Fibroblast of gingiva (primary cell): ENCODE measurements at regions not wholly inside any gene's neighbourhood (a gene's known extent, or its start where the extent isn't known, plus 50 kb on each side); places are given as distances from the start of the nearest gene placed in this dataset.
"Not testable (repeated sequence)": the region's sequence is repeated elsewhere in the genome, so short reads cannot be mapped to it uniquely, and the experiment has no call there.

Experiments
- DNase-seq: peaks from one replicate; pipeline ENCODE4 v3.0.0-alpha.2; 2011; ENCODE audit warnings: low read depth

DNA sequence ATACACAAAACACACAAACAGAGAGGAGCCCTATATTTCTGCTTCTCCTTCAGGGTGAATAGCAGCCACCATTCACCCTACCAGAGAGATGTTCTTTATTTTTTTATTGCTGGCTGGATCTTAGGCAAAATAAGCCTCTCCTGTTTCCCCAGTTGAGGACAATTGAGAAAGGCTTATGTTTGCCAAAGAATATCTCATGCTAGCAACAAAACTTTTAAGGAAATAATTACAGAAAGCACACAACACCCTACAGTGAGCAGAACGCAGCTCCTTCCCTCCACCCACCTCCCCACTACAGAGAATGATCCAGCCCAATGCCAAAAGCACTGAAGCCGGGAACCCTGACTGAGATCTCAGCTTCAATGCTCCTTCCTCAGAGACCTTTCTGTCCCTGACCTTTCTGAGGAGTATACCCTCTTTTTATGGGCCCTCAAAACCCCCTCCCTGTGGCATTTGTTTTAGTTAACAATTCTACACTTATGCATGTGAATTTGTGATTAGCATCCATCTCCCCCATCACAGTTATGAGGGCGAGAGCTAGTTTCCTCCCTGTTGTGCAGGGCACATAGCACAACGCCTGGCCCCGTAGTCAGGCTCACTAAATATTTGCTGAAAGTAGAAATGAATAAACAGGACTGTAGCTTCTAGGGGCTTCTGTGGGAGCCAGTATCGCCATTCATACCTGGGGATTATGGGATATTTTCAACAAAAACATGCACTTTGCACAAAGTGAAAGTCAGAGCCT, 491.6 kb upstream of the CDH4 start:
- no peak for DNase-seq

DNA sequence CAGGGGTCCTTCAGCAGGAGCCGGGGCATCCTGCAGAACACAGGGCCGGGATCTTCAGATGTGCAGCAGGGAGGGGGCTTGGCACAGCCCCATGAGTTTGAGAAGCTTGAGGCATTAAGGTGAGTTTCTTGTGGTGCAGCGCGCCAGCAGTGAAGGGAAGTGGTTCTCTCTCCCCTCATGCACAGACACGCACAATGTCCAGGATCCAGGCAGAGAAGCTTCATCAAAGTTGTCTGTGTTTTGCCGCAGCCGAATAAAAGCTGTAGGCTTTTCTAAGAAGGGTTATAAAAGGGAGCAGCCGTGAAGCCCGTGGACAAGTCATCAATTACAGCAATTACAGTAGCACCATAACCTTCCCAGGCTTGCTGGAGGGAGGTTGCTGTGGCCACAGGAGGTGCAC, 491.0 kb upstream of the CDH4 start:
- no peak for DNase-seq

DNA sequence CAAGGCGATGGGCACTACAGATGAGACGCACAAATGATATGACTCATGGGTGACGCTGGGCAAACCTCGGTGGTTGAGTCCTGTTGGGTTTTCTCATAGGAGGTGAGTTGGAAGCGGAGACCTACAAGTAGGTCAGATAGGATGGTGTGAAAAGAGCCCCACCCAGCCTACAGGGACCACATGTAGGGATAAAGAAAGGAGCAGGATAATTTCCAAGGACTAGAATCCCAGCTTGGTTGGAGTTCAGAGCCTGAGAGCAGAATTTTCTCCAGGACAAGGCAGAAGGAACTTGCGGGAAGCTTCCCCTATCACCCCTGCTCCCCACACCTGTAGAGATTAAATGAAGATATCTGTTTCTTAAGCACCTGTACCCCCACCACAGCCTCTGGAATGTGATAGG, 489.7 kb upstream of the CDH4 start:
- DNase-seq = no peak

DNA sequence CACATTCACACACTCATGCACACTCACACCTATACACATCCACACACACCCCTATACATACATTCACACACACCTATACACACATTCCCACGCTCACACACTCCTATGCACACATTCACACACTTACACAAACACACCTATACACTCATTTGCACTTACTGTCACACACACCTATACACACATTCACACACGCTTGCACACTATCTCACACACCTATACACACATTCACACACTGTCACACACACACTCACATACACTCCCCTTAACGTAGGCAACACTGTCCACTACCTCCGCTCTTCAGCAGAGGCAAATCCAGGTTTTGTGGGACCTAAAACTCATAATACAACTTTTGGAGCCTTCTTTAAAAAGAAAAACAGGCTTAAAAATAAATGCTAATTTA, 487.7 kb upstream of the CDH4 start:
- DNase-seq = no peak

DNA sequence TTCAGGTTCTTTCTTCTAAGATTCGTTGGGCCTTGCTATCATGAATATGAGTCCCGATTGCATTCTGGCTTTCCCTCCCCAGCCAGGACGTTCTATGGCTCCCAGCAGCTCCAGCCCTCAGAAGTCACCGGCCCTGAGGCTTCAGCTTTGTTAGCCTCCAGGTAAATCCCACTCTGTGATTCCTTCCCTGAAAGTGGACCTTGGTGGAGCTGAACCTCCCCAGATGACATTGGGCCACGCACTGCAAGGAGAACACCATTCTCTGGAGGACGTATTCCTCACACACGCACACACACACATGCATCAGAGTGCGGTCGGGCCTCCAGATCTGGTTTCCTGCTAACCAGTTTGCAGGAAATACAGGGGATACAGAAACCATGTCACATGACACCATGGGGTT, 487.3 kb upstream of the CDH4 start:
- DNase-seq = no peak

DNA sequence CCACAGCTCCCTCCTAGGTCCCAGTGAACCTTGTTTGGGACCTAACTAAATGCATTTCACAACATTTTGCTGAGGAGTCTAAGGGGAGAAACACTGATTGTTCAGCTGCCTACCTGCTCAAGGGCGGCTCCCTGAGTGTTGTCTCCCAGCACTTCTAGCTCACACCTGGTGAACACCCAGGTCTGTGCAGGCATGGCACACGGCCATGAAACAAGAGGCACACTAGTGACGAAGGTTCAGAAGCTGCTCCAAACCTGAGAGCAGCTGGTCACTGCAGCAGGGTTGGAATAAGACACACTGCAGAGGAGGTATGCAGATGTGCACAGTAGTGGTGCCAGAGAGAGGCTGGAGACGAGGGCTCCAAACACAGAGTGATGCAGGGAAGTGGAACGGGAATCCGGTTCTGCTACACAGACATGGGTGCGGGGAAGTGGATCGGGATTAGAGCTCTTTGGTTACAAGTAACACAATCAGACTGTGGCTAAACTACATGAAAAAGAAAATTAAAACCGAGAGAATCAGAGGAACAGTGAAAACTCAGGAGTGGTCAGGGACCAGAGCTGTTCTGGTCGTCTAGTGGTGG, 486.1 kb upstream of the CDH4 start:
- DNase-seq = no peak

DNA sequence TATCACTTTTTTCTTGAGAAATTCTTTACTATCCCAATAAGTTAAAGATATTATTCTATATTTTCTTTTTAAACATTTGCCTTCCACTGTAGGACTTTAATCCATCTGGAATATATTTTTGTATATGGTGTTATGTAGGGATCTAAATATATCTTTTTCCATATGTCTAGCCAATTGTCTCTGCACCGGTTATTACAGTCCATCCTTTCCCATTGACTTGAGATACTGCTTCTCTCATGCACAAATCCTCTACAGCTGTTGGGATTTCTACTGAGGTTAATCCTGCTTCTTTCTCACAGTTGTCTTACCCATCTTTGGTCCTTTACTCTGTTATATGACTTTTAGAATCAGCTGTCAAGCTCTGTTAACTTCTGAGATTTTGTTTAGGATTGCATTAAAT, 483.8 kb upstream of the CDH4 start:
- no peak for DNase-seq

DNA sequence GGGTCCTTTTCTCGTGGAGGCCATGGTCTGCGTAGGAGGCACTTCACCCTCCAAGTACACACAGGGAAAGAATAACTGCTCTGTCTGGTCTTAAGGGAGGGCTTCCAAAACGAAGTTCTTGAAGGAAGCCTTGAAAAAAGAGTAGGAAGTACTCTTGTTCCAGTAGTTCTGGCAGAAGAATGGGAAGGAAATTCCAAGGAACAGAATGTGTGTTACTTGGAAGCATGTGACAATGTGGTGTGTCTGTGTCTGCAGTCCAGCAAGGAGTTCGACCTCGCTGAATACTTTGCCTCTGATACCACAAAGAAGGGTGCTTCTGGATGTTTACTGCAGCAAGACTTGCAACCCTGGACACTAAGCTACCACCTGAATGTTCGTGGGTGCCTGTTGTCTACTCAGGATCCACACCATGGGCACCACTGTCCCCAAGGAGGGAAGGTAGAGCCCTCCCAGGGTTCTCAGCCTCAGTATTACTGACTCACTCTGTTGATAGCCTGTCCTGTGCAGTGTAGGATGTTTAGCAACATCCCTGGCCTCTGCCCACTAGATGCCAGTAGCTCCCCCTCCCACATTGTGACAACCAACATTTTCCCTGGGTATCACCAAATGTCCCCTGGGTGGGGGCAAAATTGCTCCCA, 471.6 kb upstream of the CDH4 start:
- no peak for DNase-seq

DNA sequence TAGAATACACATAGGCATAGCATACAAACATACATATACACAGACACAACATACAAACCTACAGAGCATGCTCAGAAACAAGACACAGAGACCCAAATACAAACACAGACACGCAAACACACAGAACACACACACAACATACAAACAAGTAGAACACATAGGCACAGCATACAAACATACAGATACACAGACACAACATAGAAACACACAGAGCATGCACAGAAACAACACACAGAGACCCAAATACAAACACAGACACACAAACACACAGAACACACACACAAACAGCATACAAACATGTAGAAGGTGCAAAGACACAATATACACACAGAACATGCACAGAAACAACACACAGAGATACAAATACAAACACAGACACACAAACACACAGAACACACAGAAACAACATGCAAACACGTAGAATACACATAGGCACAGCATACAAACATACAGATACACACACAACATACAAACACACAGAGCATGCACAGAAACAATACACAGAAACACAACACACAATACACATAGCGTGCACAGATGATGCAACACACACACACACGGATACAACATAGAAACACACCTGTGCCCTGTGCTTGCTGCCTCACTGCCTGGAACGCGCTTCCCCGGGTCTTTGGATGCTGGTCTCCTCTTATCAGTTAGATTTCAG, 469.0 kb upstream of the CDH4 start:
- no peak for DNase-seq

DNA sequence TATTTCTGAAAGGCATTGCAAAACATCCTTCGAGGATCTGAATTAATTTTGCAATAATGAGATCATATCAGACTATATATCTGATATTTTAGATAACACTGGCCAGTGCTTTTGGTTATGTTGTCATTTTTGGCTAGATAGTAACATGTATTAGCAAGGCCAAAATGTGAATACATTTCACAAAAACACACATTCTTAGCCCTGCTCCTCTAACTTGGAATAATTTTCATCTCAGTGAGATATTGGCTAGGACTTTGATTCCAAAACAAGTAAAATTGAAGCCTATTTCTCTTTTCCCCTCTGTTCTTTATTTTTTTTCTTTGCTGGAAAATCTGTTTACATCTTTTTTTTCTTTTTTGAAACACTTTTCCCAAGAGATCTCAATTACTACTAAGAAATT, 466.8 kb upstream of the CDH4 start:
- no peak for DNase-seq

DNA sequence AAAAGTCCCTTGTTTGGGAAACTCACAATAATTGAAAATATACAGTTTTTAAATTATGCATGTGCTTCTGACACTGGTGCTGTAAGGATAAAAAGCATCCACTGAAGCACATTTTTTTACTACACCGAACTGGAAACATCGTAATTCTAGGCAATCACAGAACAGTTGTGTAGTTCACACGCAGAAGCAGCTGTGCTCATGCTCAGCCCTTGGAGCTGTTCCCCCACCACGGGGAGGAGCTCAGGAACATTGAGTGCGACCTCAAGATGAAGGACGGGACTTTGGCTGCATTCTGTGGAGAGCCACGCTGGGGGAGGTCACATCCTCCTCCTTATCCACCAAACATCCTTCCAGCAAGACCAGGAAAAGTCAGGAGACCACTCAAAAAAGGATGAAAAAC, 466.3 kb upstream of the CDH4 start:
- DNase-seq = no peak

DNA sequence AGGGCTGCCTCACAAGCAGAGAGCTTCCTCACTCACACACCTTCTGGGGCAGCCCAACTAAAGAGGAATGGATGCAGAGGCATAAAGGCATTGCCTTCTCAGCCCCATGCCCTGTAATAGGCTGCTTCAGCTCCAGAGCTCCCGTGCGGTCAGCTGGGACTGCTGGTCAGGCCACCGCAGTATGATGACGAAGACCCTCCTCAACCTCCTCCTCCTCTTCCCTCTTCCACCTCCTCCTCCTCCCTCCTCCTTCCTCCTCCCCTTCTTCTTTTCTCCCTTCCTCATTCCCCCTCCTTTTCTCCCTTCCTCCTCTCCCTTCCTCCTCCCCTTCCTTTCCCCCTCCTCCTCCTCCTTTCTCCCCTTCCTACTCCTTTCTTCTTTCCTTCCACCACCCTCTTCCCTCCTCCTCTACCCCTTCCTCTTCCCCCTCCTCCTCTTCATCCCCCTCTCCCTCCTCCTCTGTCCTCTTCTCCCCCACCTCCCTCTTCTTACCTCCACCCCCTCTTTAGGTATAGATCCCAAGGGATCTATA, 465.3 kb upstream of the CDH4 start:
- DNase-seq = no peak

DNA sequence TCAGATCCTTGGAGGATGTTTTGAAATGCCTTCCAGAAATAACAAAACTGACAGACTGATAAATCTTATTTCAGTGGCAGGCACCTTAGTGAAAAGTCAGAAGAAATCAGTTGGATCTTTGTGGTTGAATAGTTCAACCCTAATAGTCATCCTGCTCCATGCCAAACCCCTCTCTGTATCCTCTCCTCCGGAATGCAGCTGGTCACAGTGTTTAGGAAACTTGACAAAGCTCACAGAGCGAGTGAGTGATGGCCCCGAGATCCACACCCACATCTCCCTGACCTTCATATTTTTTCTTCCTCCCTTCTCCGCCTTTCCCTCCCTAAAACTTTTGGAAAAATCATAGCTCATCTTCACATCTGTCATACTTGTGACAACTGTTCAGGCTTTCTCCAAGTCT, 464.8 kb upstream of the CDH4 start:
- DNase-seq = no peak

DNA sequence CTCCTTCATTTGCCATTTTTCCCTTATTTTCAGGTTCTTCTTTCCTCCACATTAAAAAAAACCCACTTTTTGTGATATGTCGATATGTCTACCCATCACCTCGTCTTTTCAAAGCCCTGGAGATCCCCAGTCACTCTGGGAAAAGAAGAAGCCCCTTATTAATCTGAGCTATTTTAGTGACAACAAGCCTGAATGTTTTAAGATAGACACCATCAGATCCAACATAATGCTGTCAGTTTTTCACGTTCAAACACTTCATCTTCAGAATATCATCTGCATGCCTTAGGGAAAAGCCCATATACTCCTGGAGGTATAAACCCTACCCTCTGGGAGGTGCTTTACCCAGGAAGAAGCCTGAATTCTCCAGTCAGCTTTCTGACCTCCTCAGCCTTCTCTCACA, 464.0 kb upstream of the CDH4 start:
- no peak for DNase-seq

DNA sequence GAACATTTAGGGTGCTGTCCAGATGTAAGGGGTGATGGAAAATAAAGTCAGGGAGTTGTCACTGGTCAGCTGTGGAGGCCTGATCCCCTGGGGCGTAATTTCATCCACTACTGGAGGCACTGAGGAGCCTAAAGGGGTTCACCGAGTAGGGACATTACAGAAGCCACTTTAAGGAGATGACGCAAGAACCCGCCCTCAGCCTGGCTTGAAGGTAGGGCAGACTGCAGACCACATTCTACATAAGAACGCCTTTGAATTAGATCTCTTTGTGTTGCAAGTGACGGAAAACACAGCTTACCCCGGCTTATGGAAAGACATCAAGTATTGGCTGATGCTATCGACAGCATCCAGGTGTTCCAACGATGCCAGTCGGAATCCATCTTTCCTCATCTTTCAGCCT, 462.7 kb upstream of the CDH4 start:
- DNase-seq = no peak

DNA sequence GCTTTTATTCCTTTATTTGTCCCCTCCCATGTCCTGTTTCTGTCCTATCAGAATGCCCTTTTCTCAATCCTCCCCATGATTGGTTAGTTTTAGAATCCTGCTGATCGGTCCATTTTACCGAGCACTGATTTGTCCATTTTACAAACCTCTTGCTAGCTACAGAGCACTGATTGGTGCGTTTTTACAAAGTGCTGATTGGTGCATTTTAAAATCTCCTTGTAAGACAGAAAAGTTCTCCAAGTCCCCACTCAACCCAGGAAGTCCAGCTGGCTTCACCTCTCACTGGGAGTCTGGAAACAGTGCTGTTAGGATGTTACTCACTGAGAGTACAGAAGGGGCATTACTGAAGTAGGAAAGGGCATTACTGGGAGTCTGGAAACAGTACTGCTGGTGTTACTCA, 461.7 kb upstream of the CDH4 start:
- DNase-seq = not testable (repeated sequence)

DNA sequence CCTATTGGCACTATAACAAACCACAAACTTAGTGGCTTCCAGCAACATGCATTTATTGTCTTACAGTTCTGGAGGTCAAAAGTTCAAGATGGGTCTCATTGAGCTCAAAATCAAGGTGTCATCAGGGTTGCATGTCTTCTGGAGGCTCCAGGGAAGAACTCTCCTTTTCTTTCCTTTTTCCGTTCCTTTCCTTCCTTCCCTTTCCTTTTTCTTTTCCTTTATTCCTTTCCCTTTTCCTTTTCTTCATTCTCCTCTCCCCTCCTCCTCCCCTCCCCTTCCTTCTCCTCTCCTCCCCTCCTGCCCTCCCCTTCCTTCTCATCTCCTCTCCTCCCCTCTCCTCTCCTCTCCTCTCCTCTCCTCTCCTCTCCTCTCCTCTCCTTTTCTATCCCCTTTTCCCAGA, 460.2 kb upstream of the CDH4 start:
- no peak for DNase-seq

DNA sequence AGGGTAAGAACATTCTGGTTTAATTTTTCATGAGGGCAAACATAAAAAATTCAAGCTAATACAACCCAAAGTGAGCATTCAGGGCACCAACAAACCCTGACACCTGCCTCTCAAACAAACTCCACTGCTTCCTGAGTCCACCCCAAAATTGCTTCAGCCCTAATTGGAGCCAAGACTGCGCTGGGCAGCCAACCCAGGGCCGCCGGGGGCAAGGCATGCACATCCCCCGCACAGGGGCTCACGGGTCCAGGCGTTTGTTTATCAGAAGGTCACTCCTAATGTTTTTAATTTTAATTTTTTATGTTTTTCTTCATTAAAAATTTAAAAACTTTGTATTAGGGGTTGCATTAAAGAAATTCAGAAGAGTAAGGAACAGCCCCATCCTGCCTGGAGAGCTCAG, 459.1 kb upstream of the CDH4 start:
- no peak for DNase-seq

DNA sequence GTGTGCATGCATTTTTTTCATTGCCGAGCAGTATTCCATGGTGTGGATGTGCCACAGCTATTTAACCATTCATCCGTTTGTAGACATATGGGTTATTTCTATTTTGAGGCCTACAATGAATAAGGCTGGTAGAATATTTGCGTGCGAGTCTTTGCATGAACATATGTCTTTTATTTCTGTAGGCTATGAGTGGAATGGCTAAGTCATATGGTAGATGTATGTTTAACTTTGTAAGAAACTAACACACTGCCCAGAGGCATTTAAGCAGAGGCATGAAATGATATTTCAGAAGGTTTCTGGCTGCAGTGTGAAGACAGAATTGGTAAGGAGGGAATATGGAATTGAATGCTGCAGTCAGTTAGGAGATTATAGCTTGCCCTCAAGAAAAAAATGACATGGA, 457.4 kb upstream of the CDH4 start:
- DNase-seq = no peak

DNA sequence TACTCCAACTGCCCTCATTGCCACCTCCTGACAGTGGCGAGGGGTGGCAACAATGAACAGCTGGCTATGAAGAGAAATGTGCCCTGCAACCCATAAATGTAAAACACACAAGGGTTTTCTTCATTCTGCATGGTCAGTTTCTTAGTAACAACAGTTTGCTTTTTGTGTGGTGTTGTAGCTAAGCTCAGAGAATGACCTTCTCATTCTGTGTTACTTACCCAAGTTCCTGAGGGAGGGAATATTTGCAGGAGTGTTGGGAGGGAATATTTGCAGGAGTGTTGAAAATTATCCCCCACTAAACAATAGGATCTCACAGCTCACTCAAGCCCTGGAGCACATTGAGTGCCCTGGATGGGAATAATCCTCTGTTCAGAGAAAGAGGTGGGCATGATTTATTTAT, 456.4 kb upstream of the CDH4 start:
- DNase-seq = no peak

DNA sequence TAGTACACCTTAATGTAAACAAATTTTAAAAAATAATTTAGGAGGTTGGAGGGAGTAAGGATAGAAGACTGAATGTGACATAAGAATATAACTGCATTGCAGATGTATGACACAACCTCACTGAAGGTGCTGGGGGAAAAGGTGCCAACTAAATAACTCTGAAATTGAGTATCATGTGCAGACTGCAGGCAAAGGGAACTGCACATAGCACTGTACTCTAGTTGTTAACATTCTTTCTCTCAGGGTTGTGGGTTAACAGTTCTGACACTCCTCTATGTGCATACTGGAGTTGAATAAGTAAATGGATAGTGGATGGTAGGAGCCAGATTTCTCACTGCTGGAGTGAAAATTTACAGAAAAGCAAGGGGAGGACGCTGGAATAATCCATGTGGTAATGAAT, 451.9 kb upstream of the CDH4 start:
- no peak for DNase-seq

DNA sequence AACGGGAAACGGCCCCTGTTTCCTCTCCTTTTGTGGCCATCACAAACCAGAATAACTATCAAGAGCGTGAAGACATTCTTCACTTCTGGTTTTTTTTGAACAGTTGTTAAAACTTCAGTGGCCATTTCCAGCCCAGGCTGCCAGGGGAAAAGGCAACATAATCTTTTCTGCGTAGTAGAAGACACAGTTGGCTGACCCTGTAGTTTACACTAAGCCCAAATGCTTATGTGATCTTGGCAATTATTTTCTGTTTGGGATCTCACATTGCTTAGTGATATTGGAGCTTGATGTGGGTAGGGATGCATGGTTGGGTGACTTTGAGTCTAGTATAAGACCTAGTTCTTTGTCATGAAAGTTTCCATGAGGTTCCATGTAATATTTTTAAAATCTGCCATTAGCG, 449.4 kb upstream of the CDH4 start:
- DNase-seq = no peak
